AG10803 (cell line): ENCODE measurements at regions not wholly inside any gene's neighbourhood (a gene's known extent, or its start where the extent isn't known, plus 50 kb on each side); places are given as distances from the start of the nearest gene placed in this dataset.

Source experiments
- DNase-seq: peaks from one replicate; pipeline ENCODE4 v3.0.0; 2010; ENCODE audit warnings: low read depth
- H3K4me3 ChIP-seq: 2 replicates; pipeline ENCODE4 v1.5.1; 2011; ENCODE audit warnings: mild to moderate bottlenecking, low read length, control low read depth
- TF ChIP-seq, protein P1 (sequence below): conservative IDR thresholded peaks from 2 replicates; pipeline ENCODE4 v1.5.1; 2011; ENCODE audit warnings: mild to moderate bottlenecking, low read length, control low read depth, inconsistent platforms

GRCh38 chr7:54963155-54963554, 55.7 kb upstream of the EGFR start:
- DNase-seq = no peak
- H3K4me3 ChIP-seq = no peak overlapping the region
- TF ChIP-seq, protein P1, sequence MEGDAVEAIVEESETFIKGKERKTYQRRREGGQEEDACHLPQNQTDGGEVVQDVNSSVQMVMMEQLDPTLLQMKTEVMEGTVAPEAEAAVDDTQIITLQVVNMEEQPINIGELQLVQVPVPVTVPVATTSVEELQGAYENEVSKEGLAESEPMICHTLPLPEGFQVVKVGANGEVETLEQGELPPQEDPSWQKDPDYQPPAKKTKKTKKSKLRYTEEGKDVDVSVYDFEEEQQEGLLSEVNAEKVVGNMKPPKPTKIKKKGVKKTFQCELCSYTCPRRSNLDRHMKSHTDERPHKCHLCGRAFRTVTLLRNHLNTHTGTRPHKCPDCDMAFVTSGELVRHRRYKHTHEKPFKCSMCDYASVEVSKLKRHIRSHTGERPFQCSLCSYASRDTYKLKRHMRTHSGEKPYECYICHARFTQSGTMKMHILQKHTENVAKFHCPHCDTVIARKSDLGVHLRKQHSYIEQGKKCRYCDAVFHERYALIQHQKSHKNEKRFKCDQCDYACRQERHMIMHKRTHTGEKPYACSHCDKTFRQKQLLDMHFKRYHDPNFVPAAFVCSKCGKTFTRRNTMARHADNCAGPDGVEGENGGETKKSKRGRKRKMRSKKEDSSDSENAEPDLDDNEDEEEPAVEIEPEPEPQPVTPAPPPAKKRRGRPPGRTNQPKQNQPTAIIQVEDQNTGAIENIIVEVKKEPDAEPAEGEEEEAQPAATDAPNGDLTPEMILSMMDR = no peak

DNA sequence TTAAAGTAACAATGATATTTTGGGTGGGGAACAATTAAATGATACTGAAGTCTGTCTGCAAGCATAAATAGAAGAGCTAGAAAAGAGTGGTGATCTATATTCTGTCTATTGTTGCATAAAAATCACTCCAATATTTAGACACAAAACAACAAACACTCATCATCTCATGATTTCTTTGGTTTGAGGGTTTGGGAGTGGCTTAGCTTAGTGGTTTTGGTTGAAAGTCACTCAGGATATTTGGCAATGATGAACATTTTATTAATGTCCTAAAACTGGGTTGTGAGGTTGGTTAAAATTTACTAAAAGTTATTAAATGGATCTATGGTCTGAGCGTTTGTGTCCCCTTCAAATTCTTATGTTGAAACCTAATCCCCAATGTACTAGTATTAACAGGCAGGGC, 54.7 kb upstream of the EGFR start:
- no peak for DNase-seq
- TF ChIP-seq, protein P1 = no peak
- no peak overlapping the region for H3K4me3 ChIP-seq

DNA sequence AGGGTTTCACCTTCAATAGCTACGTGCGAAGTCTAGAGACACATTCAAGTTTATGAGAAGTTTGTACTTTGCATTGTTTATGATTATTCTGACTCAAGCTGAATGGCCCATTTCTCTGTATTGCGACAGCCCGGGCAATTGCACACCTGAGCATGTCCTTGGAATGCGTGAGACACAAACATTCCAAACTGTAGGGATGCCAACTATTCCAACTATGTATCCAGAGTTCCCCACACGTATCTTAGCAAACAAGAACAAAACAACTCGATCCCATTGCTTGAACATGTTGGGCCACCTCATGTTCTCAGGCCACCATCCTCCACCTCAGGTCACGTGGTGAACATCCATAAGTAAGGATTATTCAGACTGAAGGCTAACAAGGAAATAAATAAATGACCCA, 51.4 kb upstream of the EGFR start:
- H3K4me3 ChIP-seq = no peak overlapping the region
- TF ChIP-seq, protein P1 = no peak
- peak; percentile 60 for DNase-seq

DNA sequence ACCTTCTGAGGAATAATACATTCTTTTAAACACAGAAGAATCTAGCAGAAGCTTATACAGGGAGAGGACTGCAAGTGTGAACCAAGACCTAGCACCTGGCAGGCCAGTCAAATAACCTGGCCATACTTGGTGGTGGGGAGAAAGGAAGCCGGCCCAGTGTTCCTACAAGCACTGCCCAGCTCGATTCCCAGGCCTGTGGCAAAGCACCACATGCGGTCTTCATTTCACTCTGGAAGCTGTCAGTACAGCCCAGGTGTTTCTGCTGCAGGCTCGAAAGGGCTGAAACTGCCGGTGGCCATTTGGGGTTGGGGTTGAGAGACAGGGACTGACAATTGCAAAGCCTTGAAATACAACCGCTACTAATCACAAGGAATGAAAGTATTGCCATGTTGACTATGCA, 50.8 kb upstream of the EGFR start:
- no peak for DNase-seq
- no peak overlapping the region for H3K4me3 ChIP-seq
- TF ChIP-seq, protein P1 = no peak
